HFFc6 (cell line): ENCODE measurements at regions not wholly inside any gene's neighbourhood (a gene's known extent, or its start where the extent isn't known, plus 50 kb on each side); places are given as distances from the start of the nearest gene placed in this dataset.

ENCODE experiments used
- DNase-seq: peaks from one replicate; pipeline ENCODE4 v3.0.0-alpha.2; 2018
- H3K27ac Mint-ChIP-seq: 2 replicates; pipeline ENCODE4 v1.8.0; 2020; ENCODE audit warnings: mild to moderate bottlenecking, mixed read lengths
- H3K27me3 Mint-ChIP-seq: 2 replicates; pipeline ENCODE4 v1.8.0; 2021; ENCODE audit warnings: mild to moderate bottlenecking, moderate library complexity, mixed read lengths; ENCODE audit not compliant: insufficient read depth
- H3K36me3 Mint-ChIP-seq: 2 replicates; pipeline ENCODE4 v1.8.0; 2021; ENCODE audit warnings: low read depth, mixed read lengths
- H3K4me1 Mint-ChIP-seq: 2 replicates; pipeline ENCODE4 v1.8.0; 2020; ENCODE audit warnings: low read depth, mixed read lengths
- H3K4me3 Mint-ChIP-seq: 2 replicates; pipeline ENCODE4 v1.8.0; 2020; ENCODE audit warnings: mild to moderate bottlenecking, moderate library complexity, mixed read lengths
- H3K9me3 Mint-ChIP-seq: 2 replicates; pipeline ENCODE4 v1.8.0; 2020; ENCODE audit warnings: mild to moderate bottlenecking, mixed read lengths
- TF ChIP-seq, protein P1 (sequence below): fragments of 200-600 bp; sonication (generic); IDR thresholded peaks from 2 replicates; pipeline ENCODE4 v1.5.0; 2021; ENCODE audit warnings: antibody characterized with exemption, mild to moderate bottlenecking

DNA sequence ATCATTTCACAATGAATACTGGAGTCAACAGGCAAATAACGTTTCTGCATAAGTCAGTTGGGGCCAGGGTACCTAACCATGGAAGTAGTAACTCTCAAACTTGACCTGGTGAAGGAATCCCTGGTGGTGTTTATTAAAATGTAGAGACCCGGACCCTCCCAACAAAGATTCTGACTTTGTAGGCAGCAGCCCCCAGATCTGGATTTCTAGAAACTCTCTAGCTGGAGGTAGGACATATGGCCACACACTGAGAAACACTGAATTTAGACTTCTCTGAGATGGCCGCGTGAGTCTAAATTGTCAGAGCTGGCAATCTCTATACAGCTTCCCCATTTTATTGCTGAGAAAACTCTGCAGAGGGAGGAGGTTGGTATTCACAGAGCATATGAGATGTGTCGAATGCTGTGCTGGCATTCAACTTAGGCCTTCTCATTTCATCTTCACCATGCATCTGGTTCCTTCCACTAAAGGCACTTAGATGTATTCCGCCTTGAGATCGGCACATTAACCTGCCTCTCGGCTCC is 278.1 kb downstream of the CYRIA start:
- Mint-ChIP-seq H3K27ac (no peak overlapping the region), H3K4me1 (no peaks in the 10 kb centered on the region), H3K4me3 (no peak overlapping the region), H3K9me3 (peaks cover 34% of the 10 kb centered on the region), H3K36me3 (no peaks in the 10 kb centered on the region), H3K27me3 (no peaks in the 10 kb centered on the region)
- no peak for DNase-seq
- TF ChIP-seq, protein P1, sequence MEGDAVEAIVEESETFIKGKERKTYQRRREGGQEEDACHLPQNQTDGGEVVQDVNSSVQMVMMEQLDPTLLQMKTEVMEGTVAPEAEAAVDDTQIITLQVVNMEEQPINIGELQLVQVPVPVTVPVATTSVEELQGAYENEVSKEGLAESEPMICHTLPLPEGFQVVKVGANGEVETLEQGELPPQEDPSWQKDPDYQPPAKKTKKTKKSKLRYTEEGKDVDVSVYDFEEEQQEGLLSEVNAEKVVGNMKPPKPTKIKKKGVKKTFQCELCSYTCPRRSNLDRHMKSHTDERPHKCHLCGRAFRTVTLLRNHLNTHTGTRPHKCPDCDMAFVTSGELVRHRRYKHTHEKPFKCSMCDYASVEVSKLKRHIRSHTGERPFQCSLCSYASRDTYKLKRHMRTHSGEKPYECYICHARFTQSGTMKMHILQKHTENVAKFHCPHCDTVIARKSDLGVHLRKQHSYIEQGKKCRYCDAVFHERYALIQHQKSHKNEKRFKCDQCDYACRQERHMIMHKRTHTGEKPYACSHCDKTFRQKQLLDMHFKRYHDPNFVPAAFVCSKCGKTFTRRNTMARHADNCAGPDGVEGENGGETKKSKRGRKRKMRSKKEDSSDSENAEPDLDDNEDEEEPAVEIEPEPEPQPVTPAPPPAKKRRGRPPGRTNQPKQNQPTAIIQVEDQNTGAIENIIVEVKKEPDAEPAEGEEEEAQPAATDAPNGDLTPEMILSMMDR: no peak

DNA sequence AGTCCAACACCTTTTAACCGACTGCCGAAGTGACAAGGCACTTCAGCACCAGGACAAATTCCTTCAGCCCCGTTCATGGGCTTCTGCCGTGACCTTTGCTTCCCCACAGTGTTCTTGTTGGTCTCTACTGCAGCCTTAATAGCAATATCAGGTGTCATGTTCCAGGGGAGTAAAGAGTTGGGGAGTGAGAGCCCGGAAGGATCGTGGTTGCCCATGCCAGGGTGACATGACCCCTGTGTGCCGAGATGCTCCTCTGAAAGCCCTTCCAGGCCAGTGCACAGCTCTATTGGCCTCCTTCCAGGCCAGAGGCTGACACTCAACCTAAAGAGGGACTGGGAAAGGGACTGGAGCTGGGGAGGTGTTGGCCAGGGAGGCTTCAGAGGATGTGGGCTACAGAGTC is 279.2 kb downstream of the CYRIA start:
- H3K27ac Mint-ChIP-seq: no peak overlapping the region
- DNase-seq: no peak
- TF ChIP-seq, protein P1: no peak
- H3K4me1 Mint-ChIP-seq: no peaks in the 10 kb centered on the region
- no peaks in the 10 kb centered on the region for H3K27me3 Mint-ChIP-seq
- peaks cover 32% of the 10 kb centered on the region for H3K9me3 Mint-ChIP-seq
- no peaks in the 10 kb centered on the region for H3K36me3 Mint-ChIP-seq
- H3K4me3 Mint-ChIP-seq: no peak overlapping the region

DNA sequence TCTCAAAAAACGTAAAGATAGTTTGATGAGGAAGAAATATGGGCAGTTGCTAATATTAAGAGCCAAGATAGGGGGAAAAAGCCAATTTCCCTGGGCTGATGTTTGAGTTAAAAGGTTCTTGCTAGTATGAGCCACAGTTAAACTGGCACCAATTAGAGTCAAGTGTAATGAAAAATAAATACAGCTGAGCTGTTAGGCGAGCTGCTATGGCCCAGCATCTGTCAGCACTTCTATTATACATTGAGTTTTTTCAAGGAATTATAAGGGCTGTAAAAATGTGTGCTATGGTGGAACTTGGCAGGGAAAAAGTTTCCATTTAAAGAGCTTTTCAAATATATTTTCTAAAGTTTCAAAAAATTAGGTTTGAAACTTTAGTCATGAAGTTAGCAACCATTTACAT is 279.6 kb downstream of the CYRIA start:
- H3K27ac Mint-ChIP-seq: no peak overlapping the region
- no peak for DNase-seq
- peaks cover 35% of the 10 kb centered on the region for H3K9me3 Mint-ChIP-seq
- H3K36me3 Mint-ChIP-seq: no peaks in the 10 kb centered on the region
- no peaks in the 10 kb centered on the region for H3K4me1 Mint-ChIP-seq
- no peaks in the 10 kb centered on the region for H3K27me3 Mint-ChIP-seq
- no peak overlapping the region for H3K4me3 Mint-ChIP-seq
- TF ChIP-seq, protein P1: no peak

DNA sequence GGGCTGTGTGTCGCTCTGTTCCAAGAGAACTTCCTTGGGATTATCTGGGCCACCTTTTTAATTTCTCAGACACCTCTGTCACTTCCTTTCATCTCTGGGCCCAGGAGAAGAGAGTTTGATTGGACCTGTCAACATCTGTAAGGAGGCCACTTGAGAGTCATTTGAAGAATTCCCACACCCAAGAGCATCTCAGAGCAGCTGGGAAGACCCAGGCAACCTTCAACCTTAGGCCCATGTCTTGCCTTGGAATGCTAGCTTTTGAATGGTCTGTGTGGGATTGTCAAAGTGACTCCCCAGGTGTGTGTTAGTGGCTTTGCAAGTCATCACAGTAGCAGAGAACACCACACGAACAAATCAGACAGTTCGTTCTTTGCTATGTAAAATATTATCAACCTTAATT is 280.3 kb downstream of the CYRIA start:
- H3K27me3 Mint-ChIP-seq: no peaks in the 10 kb centered on the region
- no peak overlapping the region for H3K27ac Mint-ChIP-seq
- TF ChIP-seq, protein P1: no peak
- H3K4me1 Mint-ChIP-seq: no peaks in the 10 kb centered on the region
- H3K36me3 Mint-ChIP-seq: no peaks in the 10 kb centered on the region
- H3K9me3 Mint-ChIP-seq: peaks cover 35% of the 10 kb centered on the region
- DNase-seq: no peak
- H3K4me3 Mint-ChIP-seq: no peak overlapping the region

DNA sequence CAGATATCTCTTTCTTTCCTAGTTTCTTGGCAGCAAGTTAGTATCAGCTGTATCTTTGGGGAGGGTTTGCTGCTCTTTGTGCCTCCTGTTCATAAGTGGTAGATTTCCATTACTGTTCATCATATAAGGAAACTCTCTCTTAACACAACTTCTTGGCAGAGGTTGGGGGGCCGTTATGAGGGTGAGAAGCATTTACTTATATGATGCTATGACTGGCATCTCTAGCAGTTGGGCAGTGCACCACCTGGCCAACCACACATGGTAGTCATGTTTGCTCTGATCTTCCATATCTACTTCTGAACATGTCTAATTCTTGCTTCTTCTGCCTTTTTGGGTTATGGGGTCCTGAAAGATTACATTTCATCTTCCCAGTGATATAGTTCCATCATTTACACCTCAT is 282.2 kb downstream of the CYRIA start:
- H3K36me3 Mint-ChIP-seq: no peaks in the 10 kb centered on the region; the same call in 1 of the 2 replicates
- H3K9me3 Mint-ChIP-seq: peaks cover 44% of the 10 kb centered on the region
- TF ChIP-seq, protein P1: no peak
- no peak overlapping the region for H3K4me3 Mint-ChIP-seq
- H3K27ac Mint-ChIP-seq: no peak overlapping the region
- no peaks in the 10 kb centered on the region for H3K4me1 Mint-ChIP-seq
- no peaks in the 10 kb centered on the region for H3K27me3 Mint-ChIP-seq
- no peak for DNase-seq

DNA sequence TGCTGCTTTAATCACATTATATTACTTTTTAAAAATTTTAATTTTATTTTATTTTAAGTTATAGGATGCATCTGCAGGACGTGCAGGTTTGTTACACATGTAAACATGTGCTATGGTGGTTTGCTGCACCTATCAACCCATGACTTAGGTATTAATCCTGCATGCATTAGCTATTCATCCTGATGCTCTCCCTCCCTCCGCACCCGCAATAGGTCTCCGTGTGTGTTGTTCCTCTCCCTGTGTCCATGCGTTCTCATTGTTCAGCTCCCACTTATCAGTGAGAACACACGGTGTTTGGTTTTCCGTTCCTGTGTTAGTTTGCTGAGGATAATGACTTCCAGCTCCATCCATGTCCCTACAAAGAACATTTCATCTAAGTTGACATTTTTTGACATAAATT is 283.2 kb downstream of the CYRIA start:
- Mint-ChIP-seq H3K4me3 (no peak overlapping the region), H3K36me3 (no peaks in the 10 kb centered on the region; the same call in 1 of the 2 replicates), H3K4me1 (no peaks in the 10 kb centered on the region), H3K27ac (no peak overlapping the region), H3K9me3 (peaks cover 46% of the 10 kb centered on the region), H3K27me3 (no peaks in the 10 kb centered on the region)
- TF ChIP-seq, protein P1: no peak
- no peak for DNase-seq
